ENCODE measurements at regions not wholly inside any gene's neighbourhood (a gene's known extent, or its start where the extent isn't known, plus 50 kb on each side); places are given as distances from the start of the nearest gene placed in this dataset.

DNA sequence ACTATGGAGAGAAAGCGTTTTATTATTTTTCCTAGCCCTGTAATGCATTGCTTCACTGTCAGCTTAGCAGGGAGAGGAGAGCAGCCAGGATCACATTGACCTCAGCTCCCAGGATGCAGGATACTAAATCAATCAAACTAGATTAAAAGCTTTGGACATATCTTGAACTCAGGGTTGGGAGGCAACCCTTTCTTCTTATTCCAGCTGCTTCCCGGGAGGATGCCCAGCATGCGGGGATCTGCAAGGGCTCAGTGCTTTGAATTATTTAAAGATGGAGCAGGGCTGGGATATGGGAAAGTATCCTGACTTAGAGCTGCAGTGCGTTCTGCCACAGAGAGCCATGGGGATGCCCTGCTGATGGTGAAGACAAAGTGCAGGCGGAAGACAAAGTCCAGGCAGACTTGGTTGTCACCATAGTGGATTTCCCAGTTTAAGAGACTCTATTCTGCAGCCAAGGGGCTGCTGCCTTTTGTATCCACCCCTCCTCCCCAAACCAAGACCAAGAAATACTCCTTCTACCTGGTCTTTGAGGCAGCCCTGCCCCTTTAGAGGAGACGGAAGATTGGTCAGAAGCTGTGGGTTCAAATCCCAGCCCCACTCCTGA is 1035.0 kb downstream of the TBC1D22A start:
- TF ChIP-seq, protein P1, sequence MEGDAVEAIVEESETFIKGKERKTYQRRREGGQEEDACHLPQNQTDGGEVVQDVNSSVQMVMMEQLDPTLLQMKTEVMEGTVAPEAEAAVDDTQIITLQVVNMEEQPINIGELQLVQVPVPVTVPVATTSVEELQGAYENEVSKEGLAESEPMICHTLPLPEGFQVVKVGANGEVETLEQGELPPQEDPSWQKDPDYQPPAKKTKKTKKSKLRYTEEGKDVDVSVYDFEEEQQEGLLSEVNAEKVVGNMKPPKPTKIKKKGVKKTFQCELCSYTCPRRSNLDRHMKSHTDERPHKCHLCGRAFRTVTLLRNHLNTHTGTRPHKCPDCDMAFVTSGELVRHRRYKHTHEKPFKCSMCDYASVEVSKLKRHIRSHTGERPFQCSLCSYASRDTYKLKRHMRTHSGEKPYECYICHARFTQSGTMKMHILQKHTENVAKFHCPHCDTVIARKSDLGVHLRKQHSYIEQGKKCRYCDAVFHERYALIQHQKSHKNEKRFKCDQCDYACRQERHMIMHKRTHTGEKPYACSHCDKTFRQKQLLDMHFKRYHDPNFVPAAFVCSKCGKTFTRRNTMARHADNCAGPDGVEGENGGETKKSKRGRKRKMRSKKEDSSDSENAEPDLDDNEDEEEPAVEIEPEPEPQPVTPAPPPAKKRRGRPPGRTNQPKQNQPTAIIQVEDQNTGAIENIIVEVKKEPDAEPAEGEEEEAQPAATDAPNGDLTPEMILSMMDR (IDR thresholded peaks at IDR 0.05 in 8 of 11, conservative IDR thresholded peaks at IDR 0.05 in 3 of 11): no peak
- TF ChIP-seq POLR2A (IDR thresholded peaks at IDR 0.05): no peak

All from spleen (tissue), 7 donors.